ENCODE measurements at regions not wholly inside any gene's neighbourhood (a gene's known extent, or its start where the extent isn't known, plus 50 kb on each side); places are given as distances from the start of the nearest gene placed in this dataset.
"Not testable (repeated sequence)": the region's sequence is repeated elsewhere in the genome, so short reads cannot be mapped to it uniquely, and the experiment has no call there.

DNA sequence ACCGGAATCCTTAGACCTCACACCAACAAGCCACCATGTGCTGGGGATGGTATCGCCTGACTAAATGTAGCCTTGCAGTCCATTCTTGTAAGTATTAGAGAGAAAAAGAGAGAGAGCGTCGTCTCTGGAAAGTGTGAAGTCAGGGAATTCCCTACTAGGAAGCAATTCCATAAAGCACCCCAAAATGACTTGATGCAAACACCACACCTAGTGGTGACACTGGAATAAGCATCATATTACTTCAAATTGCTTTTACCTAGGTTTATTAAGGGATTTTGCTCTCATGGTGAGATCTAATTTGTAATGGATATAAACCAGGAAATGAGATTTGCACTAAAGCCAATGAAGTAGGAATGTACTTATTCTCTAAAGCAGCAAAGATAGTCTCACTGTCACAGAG lies 111.4 kb upstream of the METTL9 start:
- not testable (repeated sequence) for DNase-seq (ENCODE audit: low spot score)

DNA sequence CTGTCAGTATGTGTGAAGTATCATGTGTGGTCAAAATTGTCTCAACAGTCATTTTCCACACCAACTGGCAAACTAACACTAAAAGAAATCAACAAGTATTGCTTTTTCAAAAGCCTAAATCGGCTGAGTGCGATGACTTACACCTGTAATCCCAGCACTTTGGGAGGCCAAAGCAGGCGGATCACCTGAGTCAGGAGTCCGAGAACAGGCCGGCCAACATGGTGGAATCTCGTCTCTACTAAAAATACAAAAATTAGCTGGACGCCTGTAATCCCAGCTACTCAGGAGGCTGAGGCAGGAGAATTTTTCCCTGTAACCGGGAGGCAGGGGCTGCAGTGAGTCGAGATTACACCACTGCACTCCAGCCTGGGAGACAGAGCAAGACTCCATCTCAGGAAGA lies 100.3 kb upstream of the METTL9 start:
- DNase-seq (ENCODE audit: low spot score): not testable (repeated sequence)

DNA sequence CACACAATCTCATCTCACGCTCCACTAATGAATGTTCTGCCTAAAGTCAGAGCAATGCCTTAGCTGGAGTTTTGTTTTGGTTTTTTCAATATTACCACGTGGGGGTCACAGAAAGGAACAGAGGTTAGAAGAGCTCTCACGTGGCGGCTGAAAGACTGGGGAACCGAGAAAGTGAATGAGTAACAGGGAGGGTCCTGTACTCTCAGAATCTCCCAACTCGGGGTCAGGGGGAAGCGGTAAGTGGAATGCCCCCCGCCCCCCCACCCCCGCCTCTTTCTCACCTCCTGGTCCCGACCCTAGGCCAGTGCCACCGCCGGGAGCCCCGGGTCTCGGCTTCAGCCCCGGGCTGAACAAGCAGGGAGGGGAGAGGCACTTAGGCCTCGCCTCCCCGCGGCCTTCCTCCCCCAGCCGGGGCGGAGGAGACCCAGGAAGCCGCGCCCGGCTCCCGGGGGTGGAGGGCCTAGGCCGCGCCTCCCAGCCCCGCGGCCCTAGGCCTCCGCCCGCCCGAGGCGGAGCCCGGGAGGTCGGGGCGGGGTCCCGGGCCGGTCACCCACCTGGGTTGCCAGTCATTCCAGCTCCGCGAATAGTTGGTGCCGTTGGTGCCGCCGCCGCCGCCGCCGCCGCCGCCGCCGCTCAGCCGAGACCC lies 98.0 kb upstream of the METTL9 start:
- peak; percentile 63 for DNase-seq (ENCODE audit: low spot score)

DNA sequence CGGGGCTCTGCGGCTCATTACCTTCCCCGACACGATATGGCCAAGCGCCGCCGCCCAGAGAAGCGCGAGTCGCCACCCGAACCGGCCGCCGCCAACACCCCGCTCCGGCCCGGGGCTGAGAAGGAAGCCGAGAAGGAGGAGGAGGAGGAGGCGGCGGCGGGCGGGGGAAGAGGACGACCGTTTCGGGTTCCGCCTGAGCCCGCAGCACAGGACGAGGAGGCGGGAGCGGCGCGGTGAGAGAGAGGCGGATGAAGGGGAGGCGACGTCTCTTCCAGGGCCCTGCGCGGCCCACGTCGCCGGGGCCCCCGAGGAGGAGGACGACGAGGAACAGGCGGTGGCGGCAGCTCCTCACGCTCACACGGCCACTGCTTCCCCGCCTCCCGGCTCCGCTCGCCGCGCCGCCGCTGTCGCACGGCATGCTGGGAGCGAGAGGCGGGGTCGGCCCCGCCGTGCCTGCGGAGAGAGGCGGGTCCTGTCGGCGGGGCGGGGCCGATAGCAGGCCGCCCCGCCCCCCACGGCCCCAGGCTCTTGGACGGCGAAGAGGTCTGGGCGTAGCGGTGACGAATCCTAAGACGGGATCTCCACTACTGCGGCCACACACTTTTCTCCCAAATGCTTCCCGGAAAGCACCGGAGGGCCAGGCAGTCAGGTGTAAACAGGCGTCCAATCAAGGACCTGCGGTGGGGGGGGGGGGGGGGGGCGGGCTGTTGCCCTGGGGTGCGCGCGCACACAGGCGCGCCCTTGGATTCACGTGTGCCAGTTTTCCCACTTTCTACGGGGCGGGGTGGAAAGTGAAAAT lies 97.3 kb upstream of the METTL9 start:
- DNase-seq (ENCODE audit: low spot score): peak; percentile 92

DNA sequence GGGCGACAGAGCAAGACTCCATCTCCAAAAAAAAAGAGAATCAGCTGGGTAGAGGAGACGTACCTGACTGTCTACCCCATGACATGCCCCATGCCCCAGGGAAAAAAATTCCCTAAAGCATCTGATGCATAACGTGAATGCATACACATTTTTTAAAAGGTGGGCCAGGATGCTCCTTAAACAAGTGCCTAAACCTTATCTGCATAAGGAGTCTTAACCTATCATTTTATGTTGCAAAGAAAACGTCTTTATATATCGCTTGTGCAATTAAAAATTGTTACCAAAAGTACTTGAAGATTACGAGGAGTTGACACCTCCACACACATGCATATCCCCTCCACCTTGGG lies 95.8 kb upstream of the METTL9 start:
- DNase-seq (ENCODE audit: low spot score): peak; percentile 36

DNA sequence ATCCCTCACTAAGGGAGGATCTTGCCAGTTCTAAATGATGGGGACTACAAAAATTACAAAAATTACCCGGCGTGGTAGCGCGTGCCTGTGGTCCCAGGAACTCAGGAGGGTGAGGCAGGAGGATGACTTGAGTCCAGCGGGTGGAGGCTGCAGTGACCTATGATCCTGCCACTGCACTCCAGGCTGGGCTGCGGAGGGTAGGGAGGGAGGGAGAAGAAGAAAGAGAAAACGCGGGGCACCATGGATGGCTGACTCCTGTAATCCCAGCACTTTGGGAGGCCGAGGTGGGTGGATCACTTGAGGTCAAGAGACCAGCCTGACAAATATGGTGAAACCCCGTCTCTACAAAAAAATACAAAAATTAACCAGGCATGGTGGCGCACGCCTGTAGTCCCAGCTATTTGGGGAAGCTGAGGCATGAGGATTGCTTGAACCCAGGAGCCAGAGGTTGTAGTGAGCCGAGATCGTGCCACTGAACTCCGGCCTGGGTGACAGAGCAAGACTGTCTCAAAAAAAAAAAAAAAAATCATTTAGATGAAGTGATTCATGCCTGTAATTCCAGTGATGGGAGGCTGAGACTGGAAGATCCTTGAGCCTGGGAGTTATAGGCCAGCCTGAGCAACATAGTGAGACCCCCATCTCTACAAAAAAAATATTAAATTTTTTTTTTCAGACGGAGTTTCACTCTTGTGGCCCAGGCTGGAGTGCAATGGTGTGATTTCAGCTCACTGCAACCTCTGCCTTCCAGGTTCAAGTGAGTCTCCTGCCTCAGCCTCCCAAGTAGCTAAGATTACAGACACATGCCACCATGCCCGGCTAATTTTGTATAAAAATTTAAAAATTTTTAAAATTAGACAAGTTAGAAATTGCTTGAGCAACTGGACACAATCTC lies 95.2 kb upstream of the METTL9 start:
- DNase-seq (ENCODE audit: low spot score): peak; percentile 28

DNA sequence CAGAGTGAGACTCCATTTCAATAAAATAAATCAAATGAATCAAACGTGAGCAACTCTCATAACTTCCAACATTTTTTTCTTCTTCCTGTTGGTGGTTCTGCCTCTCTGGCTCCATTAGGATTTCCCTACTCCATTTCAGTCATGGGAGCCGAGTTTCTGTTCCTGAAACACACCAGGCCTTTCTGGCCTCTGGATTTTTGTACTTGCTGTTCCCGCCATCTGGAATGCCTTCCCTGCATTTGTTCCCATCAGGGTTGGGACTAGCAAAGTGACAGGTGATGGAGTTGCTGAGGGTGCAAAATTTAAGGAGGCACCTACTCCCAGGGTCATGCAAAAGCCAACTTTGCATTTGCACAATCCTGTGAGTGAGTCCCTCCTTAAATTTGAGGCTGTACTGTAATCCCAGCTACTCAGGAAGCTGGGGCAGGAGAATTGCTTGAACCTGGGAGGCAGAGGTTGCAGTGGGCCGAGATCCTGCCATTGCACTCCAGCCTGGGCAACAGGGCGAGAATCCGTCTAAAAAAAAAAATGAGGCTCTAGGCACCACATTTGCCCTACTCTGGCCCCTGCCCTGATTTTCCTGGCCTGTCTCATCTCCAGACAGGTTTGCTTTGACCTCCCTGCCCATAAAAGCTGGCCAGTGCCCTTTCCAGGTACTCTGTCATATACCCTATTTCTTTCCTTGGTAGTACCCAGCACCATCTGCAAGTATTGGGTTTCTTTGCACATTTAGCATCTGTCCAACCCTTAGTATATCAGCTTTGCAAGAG lies 93.4 kb upstream of the METTL9 start:
- DNase-seq (ENCODE audit: low spot score): not testable (repeated sequence)

DNA sequence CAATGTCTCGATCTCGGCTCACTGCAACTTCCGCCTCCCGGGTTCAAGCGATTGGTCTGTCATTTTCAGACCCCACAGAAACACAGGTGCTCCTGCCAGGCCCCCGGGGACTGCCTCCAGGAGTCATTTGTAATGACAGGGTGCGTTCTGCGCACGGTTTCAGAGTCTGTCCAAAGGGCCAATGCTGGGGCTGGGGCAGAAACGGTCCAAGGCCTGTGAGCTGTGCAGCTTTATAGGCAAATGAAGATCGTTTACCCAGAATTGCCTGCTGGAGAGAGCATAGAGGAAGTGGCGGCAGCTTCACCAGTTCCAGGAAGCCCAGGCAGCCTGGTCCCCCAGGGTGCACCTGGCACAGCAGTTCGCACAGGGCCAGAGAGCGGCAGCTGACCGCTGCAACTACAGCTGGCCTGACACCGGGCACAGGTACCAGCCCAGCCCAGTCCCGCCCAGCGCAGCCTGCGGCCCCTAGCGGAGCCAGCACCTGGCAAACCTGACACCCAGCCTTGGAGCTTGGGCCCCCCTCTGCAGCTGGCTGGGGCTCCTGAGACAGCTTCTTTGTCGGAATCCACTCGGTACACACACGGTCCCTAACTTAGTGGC lies 92.4 kb upstream of the METTL9 start:
- DNase-seq (ENCODE audit: low spot score): peak; percentile 56

DNA sequence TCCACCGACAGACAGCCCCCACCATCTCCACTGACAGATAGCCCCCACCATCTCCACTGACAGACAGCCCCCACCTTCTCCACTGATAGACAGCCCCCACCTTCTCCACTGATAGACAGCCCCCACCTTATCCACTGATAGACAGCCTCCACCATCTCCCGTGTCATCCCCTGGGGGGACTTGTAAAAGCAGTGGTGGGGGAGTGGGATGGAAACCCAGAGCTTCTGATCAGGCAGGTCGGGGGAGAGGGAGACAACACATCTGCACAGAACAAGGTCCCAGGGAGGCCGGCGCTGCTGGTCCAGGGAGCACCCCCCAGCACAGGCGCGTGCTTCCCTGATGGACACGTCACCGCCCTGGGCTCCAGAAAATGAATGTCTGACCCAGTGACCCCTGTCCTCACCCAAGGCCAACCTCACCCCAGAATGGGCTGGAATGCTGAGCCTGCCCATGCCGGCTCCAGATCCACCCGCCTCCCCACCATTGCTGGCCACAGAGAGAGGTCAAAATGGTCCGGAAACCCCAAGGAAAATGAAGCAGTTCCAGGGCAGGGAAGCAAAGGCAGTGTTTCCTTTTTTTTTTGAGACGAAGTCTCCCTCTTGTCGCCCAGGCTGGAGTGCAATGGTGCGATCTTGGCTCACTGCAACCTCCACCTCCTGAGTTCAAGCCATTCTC lies 91.6 kb upstream of the METTL9 start:
- DNase-seq (ENCODE audit: low spot score): not testable (repeated sequence)

DNA sequence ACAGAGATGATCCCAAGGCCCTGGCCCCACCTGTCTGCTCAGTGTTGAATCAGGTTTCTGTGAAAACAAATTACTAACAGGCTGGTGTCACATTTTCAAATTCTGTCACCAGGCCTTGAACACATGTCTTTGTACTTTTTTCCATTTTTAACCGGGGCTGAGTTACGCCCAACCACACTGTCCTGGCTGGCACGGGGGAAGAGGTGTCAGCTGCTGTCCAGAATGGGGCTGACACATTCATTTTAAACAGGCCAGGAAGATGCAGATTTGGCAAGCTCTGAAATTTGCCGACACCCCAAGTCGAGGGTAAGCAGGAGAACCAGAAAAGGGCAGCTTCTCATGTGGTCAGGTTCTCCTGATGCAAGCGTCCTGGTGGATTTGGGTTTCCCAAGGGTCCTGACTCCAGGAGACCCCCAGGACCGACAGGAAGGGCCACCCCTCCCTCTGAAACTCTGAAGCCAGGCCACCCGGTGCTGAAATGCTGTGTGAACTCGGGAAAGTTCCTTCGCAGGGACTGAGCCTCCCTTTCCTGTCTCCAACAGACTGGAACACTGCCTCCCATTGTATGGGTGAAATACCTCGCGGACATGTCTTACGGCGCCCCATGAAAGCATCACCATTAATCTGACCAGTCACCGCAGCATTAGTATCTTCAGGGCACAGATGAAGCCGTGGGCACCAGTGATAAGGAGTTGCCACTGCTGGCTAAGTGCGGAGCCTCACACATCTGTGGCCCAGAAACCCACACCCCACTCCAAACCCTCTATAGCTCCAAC lies 90.5 kb upstream of the METTL9 start:
- DNase-seq (ENCODE audit: low spot score): peak; percentile 58

DNA sequence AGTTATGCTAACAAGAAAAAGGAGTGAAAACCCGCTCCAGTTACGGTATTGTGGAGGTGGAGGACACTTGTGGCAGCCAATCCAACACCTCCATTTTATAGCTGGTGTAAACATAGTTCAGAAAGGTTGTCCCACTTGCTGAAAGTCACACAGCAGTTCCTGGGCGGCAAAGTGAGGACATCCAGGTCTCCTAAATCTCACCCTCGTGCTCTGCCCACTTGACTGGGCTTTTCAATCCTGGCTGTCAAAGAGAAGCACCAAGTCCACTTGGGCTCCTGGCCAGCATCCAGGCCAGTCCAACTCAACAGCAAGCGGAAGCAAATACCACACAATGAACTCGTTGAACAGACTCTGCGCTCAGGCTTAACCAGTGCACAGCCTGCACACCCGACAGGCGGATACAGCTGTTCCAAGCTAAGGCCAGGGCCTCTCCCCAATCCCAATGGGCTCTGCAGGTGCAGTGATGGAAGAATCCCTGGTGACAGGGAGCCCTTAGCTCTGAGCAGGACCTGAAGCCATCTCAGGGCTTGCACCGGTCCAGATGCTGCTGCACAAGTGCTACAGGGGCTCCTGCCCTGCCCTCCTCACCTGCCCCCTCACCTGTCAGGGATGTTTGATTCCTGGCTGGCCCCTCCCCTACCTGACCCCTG lies 89.8 kb upstream of the METTL9 start:
- DNase-seq (ENCODE audit: low spot score): peak; percentile 57

DNA sequence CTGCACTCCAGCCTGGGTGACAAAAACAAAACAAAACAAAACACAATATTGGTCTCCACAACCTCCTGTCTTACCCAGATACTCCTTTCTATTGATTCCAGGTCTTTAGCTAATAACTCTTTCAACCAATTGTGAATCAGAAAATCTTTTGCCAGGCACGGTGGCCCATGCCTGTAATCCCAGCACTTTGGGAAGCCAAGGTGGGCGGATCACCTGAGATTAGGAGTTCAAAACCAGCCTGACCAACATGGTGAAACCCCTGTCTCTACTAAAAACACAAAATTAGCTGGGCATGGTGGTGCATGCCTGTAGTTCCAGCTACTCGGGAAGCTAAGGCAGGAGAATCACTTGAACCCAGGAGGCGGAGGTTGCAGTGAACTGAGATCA lies 88.5 kb upstream of the METTL9 start:
- not testable (repeated sequence) for DNase-seq (ENCODE audit: low spot score)

DNA sequence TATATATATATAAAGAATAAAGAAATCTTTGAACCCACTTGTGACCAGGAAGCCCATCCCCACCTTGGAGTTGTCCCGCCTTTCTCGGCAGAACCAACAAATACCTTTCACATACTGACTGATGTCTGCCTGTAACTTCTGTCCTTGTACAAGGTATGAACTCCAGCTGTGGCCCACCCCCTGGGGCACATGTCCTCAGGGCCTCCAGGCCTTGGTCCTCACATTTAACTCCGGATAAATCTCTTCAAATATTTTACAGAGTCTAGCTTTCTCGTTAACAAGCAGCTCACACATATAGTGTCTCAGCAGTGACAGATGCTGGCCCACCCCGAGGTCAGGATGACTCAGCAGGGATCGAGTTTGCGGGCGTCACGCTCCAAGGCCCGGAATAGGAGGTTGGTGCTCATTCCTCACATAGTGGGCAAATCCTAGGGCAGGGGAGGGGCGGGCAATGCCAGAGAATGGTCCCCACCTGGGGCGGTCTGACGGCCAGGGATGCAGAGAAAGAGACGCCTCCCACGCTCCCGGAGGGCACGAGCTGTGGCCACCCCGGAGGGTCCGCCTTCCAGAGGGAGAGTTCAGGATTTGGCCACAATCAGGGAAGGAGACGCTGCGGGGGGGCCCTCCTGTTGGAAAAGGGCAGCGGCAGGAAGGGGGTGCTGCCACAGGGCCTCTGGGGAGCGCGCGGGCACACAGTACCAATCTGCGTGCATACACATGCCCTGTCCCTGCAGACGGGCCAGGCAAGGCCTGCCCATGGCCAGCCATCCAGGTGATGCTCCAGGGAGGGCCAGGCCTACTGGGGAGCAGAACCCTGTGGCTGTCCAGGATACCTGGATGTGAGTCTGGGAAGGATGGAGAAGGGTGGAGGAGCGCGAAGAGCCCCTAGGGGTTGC lies 87.8 kb upstream of the METTL9 start:
- peak; percentile 67 for DNase-seq (ENCODE audit: low spot score)

DNA sequence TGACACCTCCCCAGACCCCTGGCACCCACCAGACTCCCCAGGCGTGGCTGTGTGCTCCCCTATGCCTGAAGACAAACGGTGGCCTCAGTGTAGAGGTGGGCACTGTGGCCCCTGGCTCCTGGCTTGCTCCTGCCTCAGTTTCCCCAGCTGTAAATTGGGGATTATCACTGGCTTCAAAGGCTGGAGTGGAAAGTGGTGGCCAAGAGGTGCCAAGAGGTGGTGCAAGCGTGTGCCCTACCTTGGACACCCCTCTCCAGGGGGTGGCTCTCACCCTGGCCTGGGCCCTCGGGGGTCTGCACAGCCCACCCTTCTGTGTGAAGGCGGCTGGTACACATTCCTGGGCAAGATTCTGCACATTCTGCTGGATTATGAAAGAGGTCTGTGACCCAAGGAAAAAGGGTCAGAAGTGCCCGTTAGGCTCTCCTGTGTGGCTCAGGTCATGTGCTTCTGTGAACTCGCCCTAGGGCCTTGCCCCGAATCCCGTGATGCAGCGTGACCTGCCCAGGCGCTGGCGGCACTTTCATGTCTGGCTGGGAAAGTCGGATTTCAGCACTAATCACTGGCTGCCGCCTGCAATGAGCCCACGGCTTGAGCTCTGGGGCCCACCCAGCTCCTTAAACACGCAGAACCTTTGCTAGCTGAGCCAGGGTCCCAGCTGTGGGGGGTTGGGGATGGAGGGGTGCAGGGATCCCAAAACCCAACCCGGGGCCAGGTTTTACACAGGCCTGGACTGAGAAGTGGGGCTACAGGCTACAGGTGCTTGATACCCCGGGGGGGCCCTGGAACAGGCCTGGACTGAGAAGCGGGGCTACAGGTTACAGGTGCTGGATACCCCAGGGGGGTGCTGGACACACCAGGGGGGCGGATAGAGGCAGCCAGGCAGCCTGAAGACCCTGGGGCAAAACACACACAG lies 86.8 kb upstream of the METTL9 start:
- peak; percentile 58 for DNase-seq (ENCODE audit: low spot score)

DNA sequence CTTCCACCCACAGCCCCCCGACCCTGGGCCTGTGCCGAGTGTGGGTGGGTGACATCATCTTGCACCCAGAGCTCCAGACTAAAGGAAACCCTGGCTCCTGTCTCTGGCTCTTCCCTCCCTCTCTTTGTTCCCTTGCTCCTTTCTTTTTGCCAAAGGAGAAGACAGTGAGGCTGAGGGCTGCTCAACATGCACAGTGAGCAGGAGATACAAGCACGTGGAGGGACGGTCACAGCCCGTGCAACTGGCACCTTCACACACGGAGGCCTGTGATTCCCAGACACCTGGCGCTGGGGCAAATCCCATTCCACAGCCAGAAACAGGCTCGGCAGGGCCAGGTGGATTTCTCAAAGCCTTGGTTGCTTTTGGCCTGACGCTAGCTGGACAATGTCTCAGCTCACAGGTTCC lies 86.0 kb upstream of the METTL9 start:
- peak; percentile 64 for DNase-seq (ENCODE audit: low spot score)

DNA sequence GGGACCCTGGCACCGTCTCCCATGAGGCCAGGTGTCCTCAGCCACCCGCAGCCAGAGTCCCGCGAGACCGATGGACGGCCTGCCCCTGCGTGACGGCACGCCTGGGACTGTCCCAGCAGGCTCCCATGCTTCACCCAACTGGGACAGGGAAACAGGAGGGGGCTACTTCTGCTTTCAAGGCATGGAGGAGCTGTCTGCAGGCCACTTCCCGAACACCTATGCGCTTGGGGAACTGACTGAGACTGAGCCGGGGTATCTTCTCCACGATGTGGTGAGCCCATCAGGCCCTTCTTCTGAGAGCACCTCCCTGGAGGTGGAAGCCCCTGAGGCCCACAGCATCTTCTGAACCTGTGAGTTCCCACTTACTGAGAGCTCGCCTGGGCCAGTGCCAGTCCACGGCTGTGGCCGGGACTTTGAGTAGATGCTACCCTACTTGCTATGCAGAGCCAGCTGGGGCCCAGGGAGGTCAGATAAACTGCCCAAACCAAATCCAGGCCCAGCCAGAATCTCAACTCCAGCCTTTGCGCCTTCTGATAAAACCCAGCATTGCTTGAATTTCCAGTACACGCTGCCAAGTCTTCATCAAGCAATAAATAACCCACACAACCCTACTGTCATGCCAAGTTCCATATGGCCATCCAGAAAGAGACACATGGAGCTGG lies 85.4 kb upstream of the METTL9 start:
- peak; percentile 65 for DNase-seq (ENCODE audit: low spot score)

DNA sequence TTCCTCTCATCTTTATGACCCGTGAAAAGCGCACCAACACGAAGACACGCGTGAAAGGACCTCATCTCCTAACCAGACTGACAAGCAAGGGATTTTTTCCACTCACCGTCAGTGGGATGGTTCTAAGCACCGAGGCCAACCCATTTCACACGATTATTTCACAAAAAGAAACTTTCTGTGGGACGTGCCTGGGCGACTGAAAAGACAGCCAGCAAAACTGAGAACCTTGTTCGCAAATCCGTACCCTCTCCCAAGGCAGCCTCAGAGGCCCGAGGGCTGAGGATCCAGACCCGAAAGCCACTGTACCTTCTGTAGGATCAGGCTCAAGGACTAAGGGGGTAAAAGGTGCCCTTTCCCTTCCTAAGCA lies 84.9 kb upstream of the METTL9 start:
- DNase-seq (ENCODE audit: low spot score): not testable (repeated sequence)
